AG09319 (cell line): ENCODE measurements at regions not wholly inside any gene's neighbourhood (a gene's known extent, or its start where the extent isn't known, plus 50 kb on each side); places are given as distances from the start of the nearest gene placed in this dataset.
"Not testable (repeated sequence)": the region's sequence is repeated elsewhere in the genome, so short reads cannot be mapped to it uniquely, and the experiment has no call there.

ENCODE experiments used
- DNase-seq: peaks from one replicate; pipeline ENCODE4 v3.0.0-alpha.2; 2010; ENCODE audit warnings: low read depth; ENCODE audit errors: extremely low read depth
- TF ChIP-seq, protein P1 (sequence below): IDR thresholded peaks from 2 replicates; pipeline ENCODE4 v1.5.1; 2011; ENCODE audit warnings: low read depth, mild to moderate bottlenecking, inconsistent platforms, low read length, moderate library complexity

DNA sequence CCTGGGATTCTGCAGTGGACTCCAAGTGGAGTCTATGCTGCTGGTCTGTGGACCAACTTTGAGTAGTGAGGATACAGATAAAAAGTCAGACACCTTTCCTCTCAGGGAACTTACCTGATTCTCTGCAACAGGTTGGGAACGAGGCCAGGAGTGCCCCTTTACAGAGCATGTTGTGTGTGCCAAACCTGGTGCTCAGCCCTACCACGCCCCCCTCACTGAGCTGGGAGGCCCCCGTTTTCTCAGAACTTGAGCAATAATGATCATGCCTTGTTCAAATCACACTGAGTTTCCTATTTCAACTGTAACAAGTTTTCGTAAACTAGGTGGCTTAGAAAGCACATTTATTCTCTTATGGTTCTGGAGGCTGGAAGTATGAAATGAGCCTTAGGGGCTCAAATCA lies 182.0 kb downstream of the COPRS start:
- TF ChIP-seq, protein P1, sequence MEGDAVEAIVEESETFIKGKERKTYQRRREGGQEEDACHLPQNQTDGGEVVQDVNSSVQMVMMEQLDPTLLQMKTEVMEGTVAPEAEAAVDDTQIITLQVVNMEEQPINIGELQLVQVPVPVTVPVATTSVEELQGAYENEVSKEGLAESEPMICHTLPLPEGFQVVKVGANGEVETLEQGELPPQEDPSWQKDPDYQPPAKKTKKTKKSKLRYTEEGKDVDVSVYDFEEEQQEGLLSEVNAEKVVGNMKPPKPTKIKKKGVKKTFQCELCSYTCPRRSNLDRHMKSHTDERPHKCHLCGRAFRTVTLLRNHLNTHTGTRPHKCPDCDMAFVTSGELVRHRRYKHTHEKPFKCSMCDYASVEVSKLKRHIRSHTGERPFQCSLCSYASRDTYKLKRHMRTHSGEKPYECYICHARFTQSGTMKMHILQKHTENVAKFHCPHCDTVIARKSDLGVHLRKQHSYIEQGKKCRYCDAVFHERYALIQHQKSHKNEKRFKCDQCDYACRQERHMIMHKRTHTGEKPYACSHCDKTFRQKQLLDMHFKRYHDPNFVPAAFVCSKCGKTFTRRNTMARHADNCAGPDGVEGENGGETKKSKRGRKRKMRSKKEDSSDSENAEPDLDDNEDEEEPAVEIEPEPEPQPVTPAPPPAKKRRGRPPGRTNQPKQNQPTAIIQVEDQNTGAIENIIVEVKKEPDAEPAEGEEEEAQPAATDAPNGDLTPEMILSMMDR = no peak
- no peak for DNase-seq

DNA sequence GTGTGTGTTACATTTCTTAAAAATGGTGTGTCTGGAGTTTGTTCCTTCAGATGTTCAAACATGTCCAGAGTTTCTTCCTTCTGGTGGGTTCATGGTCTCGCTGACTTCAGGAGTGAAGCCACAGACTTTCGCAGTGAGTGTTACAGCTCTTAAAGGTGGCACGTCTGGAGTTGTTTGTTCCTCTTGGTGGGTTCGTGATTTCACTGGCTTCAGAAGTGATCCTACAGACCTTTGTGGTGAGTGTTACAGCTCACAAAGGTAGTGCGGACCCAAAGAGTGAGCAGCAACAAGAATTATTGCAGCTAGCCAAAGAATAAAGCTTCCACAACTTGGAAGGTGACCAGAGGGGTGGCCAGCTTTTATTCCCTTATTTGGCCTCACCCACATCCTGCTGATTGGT lies 183.7 kb downstream of the COPRS start:
- not testable (repeated sequence) for DNase-seq

DNA sequence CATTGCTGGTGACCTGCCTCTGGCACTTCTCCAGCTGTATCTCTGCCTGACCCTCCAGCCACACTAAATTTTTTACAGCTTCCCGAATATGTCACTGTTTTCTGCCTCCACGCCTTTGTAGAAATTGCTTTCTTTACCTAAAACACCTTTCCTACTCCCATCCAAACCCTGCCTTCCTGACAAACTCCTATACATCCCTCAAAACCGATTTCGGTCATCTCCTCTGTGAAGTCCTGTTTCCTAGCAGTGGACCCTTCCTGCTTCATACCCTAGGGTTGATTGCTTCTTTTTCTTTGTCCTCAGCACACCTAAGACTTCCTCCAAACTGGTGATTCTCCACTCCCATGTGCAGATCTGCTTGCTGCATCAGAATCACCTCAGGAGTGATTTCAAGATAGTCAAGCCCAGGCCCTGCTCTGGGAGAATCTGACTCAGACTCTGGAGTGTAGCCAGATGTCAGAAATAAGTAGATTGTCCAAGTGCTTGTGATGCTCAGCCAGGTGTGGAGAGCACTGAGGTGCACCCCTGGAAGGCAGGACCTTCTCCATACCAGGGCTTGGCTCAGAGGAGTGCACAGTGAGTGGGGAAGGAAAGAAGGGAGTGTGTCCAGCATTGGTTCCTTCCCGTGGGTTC lies 184.2 kb downstream of the COPRS start:
- TF ChIP-seq, protein P1 = no peak
- no peak for DNase-seq

DNA sequence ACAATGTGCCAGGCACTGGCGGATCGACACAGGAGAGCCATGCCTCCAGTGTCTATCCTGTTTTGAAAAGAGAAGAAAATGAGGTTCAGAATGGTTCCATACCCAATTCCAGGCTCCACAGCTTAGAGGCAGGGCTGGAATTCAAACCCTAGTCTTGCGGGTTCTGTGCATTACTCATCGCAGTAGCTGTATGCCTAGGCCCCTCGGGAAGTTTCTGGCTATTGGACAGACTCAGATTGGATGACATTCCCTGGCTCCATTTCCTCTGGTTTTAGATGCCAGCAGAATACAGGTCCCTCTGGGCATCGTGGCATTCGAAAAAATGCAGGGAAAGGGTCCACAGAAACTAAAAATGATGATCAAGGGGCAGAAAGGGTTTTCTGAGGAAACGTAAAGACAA lies 184.7 kb downstream of the COPRS start:
- DNase-seq = no peak
- TF ChIP-seq, protein P1 = no peak

DNA sequence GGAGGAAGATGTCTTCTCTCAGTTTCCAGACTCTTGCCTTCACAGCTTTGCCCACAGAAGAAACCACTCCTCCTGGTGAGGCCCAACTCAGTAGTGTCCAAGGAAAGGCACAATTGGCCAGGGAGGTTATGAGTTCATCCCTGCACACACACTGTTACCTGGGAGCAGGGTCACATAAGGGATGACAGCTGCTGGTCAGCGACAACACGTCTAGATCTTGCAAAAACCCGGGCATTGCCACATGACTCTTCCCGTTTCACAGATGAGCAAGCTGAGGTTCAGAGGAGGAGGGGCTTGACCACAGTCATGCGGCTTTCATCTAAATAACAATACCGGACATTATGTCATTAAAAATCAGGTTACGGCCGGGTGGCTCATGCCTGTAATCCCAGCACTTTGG lies 186.0 kb downstream of the COPRS start:
- no peak for DNase-seq
- TF ChIP-seq, protein P1 = no peak

DNA sequence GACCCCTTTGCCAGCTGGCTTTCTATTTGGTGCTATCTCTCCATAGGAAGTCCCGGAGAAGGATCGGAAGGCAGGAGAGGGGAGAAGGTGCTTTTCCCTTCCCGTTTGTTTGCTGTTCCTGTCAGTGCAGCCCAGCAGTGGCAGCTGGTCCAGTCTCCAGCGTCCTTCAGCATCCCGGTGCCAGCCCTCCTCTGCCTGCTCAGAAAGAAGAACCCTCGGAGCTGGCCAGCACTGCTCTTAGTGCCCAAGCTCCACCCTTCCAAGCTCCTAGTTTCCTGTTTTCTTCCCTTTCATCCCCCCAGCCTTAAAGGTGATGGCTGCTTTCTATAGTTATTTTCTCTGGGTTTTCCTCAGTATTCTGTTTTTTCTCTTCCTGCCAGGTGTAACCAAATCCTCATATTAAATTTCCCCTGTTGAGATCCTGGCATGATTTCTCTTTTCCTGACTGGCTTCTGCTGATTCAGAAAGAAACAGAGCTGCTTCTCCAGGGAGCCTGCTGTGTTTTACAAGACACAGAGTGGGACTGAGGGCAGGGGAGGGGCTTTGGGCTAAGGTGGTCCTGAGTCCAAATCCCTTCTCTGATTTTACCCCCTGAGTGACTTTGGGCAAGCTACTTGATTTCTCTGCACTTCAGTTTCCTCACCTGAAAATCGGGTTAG lies 186.8 kb downstream of the COPRS start:
- DNase-seq = no peak
- TF ChIP-seq, protein P1 = no peak

DNA sequence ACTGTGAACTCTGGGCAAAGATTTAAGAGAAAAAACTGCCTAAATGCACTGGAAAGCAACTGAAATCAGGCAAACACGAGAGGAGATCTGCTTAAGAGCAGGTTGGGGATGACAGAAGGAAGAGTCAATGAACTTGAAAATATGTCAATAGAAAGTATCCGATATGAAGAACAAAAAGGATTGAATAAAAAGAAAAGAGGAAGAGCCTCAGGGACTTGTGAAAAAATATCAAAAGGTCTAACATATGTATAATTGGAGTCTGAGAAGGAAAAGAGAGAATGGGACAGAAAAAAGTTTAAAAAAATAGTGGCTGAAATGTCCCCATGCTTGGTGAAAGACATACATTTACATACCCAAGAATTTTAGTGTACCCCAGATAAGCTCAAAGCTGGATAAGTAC lies 195.5 kb downstream of the COPRS start:
- no peak for DNase-seq
- TF ChIP-seq, protein P1 = no peak

DNA sequence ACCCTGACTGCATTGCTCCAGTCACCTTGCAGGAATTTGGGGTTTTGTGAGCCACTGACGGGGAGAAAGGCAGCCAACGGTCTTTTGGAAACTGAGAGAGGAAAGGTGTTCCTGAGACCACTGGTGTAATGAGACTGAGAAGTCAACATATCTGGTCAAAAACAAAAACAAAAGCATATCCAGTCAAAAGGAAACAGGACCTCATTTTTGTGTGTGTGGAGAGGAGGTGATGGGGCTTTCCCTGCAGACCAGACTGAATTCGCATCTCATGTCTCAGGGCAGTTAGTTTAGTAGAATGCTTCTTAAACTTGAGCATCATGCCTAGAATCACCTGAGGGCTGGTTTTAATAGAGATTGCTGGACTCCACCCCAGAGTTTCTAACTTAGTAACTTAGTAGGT lies 198.4 kb downstream of the COPRS start:
- DNase-seq = no peak
- TF ChIP-seq, protein P1 = no peak
